NCI-H748 (cell line): ENCODE measurements at regions not wholly inside any gene's neighbourhood (a gene's known extent, or its start where the extent isn't known, plus 50 kb on each side); places are given as distances from the start of the nearest gene placed in this dataset.

ENCODE experiments used
- DNase-seq: peaks from one replicate; lab custom pipeline; 2025; ENCODE audit not compliant: unreplicated experiment; lab: John Stamatoyannopoulos, UW

DNA sequence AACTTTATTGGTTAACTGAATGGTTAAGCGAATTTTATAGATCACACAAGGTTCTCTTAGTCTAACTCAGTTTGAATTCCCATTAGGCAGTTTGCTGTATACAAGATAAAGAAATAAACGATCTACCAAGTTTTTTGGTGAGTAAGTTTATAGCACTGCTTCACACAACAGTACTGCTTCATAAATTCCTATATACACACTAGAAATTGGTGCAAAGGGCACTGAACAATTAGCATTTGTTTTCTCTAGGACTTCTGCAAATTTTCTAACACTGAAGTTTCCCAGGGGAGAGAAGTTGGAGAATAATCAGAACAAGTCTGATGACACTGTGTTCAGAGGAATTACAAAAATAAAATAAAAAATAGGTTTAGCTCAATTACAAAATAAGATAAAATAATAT is 1138.8 kb upstream of the PCDH9 start:
- DNase-seq: no peak

DNA sequence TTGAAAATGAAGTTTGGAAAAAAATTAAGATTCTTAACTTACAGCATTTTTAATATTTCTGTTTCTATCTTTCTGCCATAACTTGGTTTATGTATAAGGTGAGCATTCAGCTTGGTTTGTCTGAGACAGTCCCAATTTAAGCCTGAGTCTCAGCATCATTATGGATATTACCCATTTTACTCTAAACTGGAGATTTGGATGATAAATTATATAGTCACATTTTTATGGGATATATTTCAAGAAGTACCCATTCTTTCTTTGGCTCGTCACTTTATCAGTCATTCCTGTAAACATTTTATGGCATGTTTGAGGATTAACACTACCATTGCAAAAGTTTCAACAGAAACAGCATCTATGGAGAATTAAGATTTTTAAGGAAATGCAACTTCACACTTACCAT is 1129.0 kb upstream of the PCDH9 start:
- DNase-seq: no peak

DNA sequence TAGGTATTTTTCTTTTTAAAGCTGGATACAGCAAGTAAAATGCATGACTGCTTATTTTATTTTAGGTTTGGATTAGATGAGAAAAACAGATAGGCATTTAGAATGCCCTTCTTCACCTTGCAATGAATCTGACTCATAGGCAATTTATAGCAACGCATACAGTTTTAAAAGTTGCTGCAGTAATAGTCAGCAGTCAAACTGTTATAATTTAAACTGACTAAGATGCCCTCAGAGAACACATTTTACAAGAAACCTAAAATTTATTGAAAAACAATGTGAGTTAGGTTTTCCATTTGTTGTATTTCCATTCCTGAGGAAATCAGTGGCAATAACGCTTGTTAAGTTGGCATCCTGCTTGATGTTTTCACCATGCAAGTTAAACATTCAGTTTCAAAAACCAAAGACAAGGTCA is 1128.2 kb upstream of the PCDH9 start:
- no peak for DNase-seq

- DNase-seq: no peak
These were observed 1120.4 kb upstream of the PCDH9 start for GRCh38 chr13:68350554-68350953.

GRCh38 chr13:68347220-68347619 is 1117.1 kb upstream of the PCDH9 start:
- no peak for DNase-seq

GRCh38 chr13:68345963-68346531 is 1115.9 kb upstream of the PCDH9 start:
- DNase-seq: peak; percentile 19

DNA sequence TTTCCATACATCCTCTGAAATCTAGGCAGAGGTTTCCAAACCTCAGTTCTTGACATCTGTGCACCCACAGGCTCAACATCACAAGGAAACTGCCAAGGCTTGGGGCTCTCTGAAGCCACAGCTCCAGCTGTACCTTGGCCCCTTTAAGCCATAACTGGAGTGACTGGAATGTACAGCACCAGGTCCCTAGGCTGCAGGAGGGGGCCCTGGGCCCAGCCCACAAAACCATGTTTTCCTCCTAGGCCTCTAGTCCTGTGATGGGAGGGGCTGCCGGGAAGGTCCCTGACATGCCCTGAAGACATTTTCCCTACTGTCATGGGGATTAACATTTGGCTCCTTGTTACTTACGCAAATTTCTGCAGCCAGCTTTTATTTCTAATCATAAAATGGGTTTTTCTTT is 1093.0 kb upstream of the PCDH9 start:
- no peak for DNase-seq

DNA sequence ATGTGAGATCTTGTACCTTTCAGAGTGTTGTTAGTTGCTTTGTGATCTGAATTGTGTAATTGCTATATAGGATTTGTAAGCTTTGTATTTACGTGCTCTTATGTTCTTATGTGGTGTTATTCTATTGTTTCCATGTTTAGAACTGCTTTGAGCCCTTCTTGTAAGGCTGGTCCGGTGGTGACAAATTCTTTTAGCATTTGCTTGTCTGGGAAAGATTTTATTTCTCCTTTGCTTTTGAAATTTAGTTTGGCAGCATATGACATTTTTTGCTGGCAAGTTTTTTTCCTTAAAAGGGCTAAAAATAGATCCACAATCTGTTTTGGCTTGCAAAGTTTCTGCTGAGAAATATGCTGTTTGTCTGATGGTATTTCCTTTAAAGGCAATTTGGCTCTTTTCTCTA is 1089.2 kb upstream of the PCDH9 start:
- DNase-seq: no peak

DNA sequence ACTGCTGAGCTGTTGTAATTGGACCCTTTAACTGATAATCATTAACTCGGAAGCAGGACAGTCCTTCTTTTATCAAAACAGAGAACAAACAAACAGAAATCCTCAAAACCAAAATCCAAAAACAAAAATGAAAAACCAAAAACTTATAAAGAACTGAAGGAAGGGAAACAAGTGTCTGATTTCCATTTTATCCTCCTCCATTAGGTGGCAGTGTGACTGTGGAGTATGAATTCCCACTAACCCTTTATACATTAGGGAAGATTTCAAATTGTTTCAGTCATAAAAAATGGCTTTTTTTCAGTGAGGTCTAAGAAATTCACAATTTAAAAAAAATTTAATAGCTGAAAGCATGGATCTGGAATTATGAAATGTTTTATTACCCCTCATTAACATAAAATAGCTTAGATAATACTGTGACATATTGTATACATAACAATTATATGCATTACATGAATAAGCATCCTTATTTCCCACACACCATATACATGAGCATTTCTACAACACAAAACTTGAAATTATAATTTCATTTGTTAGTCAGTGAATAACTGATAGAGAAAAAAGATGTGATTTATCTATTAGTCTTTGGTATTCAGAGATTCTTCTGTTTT is 1074.3 kb upstream of the PCDH9 start:
- DNase-seq: peak; percentile 42

GRCh38 chr13:68293631-68294030 is 1063.5 kb upstream of the PCDH9 start:
- DNase-seq: no peak

- no peak for DNase-seq
These were observed 1062.5 kb upstream of the PCDH9 start for GRCh38 chr13:68292601-68293000.

DNA sequence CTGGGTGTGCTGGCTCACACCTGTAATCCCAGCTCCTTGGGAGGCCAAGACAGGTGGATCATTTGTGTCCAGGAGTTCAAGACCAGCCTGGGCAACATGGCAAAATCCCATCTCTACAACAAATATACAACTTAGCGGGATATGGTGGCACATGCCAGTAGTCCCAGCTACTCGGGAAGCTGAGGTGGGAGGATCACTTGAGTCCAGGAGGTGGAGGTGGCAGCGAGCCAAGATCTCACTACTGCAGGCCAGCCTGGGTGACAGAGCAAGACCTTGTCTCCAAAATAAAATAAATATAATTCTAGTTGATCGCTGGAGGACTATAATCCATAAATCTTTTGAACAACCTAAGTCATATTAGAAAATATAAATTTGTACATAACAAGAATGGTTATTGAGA is 1061.5 kb upstream of the PCDH9 start:
- DNase-seq: no peak

- no peak for DNase-seq
These were observed 1045.6 kb upstream of the PCDH9 start for GRCh38 chr13:68275758-68276157.

- DNase-seq: no peak
These were observed 1042.5 kb upstream of the PCDH9 start for GRCh38 chr13:68272652-68273051.

- DNase-seq: no peak
These were observed 1034.6 kb upstream of the PCDH9 start for GRCh38 chr13:68264692-68265091.

DNA sequence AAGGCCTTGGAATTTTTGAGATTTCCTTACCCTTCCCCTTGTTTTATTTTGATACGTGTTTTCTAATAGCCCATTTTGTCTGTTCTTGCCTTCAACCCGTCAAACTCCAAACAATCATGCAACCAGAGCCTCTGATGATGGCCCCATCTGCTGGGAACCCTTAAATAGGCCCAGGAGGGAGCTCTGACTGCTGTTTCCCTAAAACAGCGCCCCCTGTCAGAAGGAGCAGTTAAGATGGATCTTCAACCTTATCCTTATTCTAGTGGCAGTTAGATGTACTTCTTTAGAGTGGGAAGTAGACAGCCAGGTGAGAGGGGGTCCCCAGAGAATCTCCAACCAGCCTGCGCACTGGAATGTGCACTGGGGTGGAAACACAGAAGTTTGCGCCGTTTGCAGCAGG is 1031.0 kb upstream of the PCDH9 start:
- no peak for DNase-seq

- no peak for DNase-seq
These were observed 1027.1 kb upstream of the PCDH9 start for GRCh38 chr13:68257111-68257842.

DNA sequence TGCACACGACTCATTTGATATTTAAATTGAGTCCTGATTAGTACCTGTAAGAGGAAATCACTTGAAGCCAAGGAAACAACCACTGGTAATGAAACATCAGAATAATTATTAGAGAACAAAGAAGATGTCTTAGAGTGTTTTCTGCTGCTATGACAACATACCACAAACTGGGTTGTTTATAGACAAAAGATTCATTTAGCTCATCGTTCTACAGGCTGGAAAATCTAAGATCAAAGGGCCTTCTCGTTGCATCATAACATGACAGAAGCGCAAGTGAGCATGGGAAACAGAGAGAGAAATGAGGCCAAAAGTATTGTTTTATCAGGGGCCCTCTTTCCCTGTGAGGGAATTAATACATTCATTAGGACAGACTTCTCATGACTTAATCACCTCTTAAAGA is 1024.0 kb upstream of the PCDH9 start:
- DNase-seq: no peak

DNA sequence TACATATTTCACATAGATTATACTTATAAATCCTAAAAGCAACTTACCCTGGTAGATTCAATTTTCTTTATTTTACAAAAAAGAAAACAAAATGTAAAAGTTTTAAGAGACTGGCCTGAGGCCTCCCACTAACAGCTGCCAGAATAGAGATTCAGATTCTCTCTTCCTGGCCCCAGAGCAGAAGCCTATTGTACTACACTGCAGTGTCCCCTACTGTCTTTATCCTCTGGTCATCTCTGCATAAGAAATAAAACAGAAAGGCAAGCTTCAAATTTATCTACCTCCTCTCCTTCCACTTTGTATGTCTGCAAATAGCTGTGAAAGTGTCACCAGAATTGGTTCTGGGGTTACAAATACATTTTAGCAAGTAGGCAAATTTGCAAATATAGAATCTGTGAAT is 1004.1 kb upstream of the PCDH9 start:
- DNase-seq: no peak

GRCh38 chr13:68232351-68233130 is 1002.4 kb upstream of the PCDH9 start:
- no peak for DNase-seq

DNA sequence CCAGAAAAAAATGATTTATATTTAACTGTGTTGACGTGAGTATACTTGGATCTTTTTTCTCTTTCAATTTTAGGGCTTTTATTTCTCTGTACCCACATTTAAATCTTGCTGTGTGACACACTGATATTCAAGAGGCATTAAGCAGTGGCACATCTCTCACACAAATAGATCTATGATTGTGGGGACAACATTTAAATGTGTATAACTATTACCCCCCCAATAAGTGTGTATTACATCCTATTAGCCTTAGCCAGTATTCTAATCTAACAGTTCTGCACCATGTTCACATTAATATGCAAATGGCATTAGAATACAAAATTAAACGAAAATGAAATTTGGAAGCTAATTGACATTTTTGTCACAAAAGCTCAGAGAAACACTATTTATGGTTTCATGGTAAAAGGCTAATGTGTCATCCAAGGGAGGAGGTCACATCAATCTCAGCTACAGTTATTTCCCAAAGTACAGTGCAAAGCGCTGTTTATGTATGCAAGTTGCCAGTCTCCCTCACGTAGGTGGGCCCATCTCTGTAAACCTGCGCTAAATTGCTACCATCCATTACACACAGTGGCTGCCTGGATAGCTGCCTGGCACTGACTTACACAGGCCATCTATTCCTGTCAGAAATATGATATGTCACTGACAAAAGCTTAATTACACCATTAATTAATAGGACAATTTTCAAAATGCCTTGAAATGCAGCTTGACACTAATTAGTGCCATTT is 984.7 kb upstream of the PCDH9 start:
- DNase-seq: peak; percentile 54
